HCT116 (cell line): ENCODE measurements at regions not wholly inside any gene's neighbourhood (a gene's known extent, or its start where the extent isn't known, plus 50 kb on each side); places are given as distances from the start of the nearest gene placed in this dataset.

Experiments
- ATAC-seq: fragments of 200-7000 bp; cut with Tn5 transposase; 2 replicates; pipeline ENCODE4 v1.9.1; 2020; ENCODE audit warnings: mild to moderate bottlenecking, moderate library complexity
- BruUV-seq: library from RNA; stranded (reverse); fragments of 400-500 nt; replicated peaks from 2 replicates; lab custom pipeline; 2021; lab: Mats Ljungman, UMichigan
- CTCF ChIA-PET: fragments of 300-600 bp; sonication (Branson Sonifier 250); formaldehyde crosslinking; loops from one replicate; lab custom pipeline; 2021; ENCODE audit warnings: antibody characterized with exemption; lab: Charles Lee
- POLR2A ChIA-PET: fragments of 300-600, 350-600 bp; sonication (Branson Sonifier 250); formaldehyde crosslinking; loops from one replicate; lab custom pipeline; 2021; ENCODE audit warnings: antibody characterized with exemption; lab: Charles Lee
- RAD21 ChIA-PET, 2 experiments: fragments of 300-600 bp; sonication (Branson Sonifier 250); formaldehyde crosslinking; loops; one replicate each; lab custom pipeline; 2023; ENCODE audit warnings: low total read pairs in 2 of 2; ENCODE audit not compliant: uncharacterized antibody in 2 of 2, unreplicated experiment in 2 of 2, low non-redundant PET in 1 of 2; lab: Charles Lee
- DNase-seq: peaks from one replicate; pipeline ENCODE4 v3.0.0-alpha.2; 2010; ENCODE audit warnings: low read depth, low spot score
- H2AFZ ChIP-seq: fragments of 200-600 bp; shearing (Covaris generic), sonication (generic); 2 replicates; pipeline ENCODE4 v1.6.1; 2017; ENCODE audit warnings: low read depth, mixed run types, mixed read lengths, antibody characterized with exemption, low read length; ENCODE audit not compliant: poor library complexity, severe bottlenecking
- H3K27ac ChIP-seq: 2 replicates; pipeline ENCODE4 v1.5.1; 2012; ENCODE audit warnings: low read depth, low read length
- H3K27me3 ChIP-seq: fragments of 200-600 bp; sonication (generic); 2 replicates; pipeline ENCODE4 v1.6.1; 2016; ENCODE audit warnings: mixed run types, low read length, mixed read lengths; ENCODE audit not compliant: insufficient read depth
- H3K36me3 ChIP-seq, 2 experiments: fragments of 200-500 bp in 1 of 2; fragments of 200-600 bp in 1 of 2; sonication (Bioruptor generic) in 1 of 2; sonication (generic) in 1 of 2; 2 replicates each; pipeline versions ENCODE4 v1.5.1 to v1.6.1; 2014 to 2016; ENCODE audit warnings: low read length in 2 of 2, inconsistent platforms in 1 of 2, mixed read lengths in 1 of 2, mixed run types in 1 of 2; ENCODE audit not compliant: insufficient read depth in 2 of 2, control insufficient read depth in 1 of 2
- H3K4me1 ChIP-seq, 2 experiments: fragments of 200-600 bp in 1 of 2; sonication (generic) in 1 of 2; 2 replicates each; pipeline versions ENCODE4 v1.5.1 to v1.6.1; 2012 to 2017; ENCODE audit warnings: low read length in 2 of 2, inconsistent platforms in 1 of 2, mild to moderate bottlenecking in 1 of 2, mixed read lengths in 1 of 2, mixed run types in 1 of 2, moderate library complexity in 1 of 2; ENCODE audit not compliant: insufficient read depth in 2 of 2, control insufficient read depth in 1 of 2
- H3K4me2 ChIP-seq: fragments of 200-600 bp; sonication (generic); 2 replicates; pipeline ENCODE4 v1.6.1; 2017; ENCODE audit warnings: mixed run types, low read length, mixed read lengths
- H3K4me3 ChIP-seq, 2 experiments: fragments of 200-600 bp in 1 of 2; sonication (generic) in 1 of 2; replicated peaks in 1 of 2; 2 replicates each; pipeline ENCODE4 v1.5.1; 2011 to 2016; ENCODE audit warnings: low read length in 2 of 2, control low read depth in 1 of 2, low read depth in 1 of 2, mild to moderate bottlenecking in 1 of 2, mixed read lengths in 1 of 2, mixed run types in 1 of 2
- H3K79me2 ChIP-seq: fragments of 200-600 bp; sonication (generic); 2 replicates; pipeline ENCODE4 v1.6.1; 2017; ENCODE audit warnings: mild to moderate bottlenecking, mixed run types, low read length, moderate library complexity, mixed read lengths; ENCODE audit not compliant: insufficient read depth
- H3K9ac ChIP-seq: fragments of 200-600 bp; sonication (generic); 2 replicates; pipeline ENCODE4 v1.6.1; 2016; ENCODE audit warnings: low read length, mixed read lengths
- H3K9me2 ChIP-seq: fragments of 200-600 bp; sonication (generic), shearing (Covaris generic); 2 replicates; pipeline ENCODE4 v1.6.1; 2017; ENCODE audit warnings: mixed run types, mild to moderate bottlenecking, moderate library complexity; ENCODE audit not compliant: insufficient read depth
- H3K9me3 ChIP-seq, 2 experiments: fragments of 200-500 bp in 1 of 2; fragments of 200-600 bp in 1 of 2; sonication (Bioruptor generic) in 1 of 2; sonication (generic) in 1 of 2; 2 replicates each; pipeline ENCODE4 v1.6.1; 2014 to 2017; ENCODE audit warnings: low read length in 2 of 2, mixed read lengths in 2 of 2, inconsistent platforms in 1 of 2, low read depth in 1 of 2, mild to moderate bottlenecking in 1 of 2, mixed run types in 1 of 2, moderate library complexity in 1 of 2; ENCODE audit not compliant: control insufficient read depth in 1 of 2, insufficient read depth in 1 of 2
- H4K20me1 ChIP-seq: fragments of 200-600 bp; sonication (generic), shearing (Covaris generic); 2 replicates; pipeline ENCODE4 v1.6.1; 2017; ENCODE audit warnings: mixed run types, mild to moderate bottlenecking, moderate library complexity; ENCODE audit not compliant: insufficient read depth
- ATF3 ChIP-seq: IDR thresholded peaks from 2 replicates; pipeline ENCODE4 v1.6.1; 2012
- CBX3 ChIP-seq: IDR thresholded peaks from 2 replicates; pipeline ENCODE4 v1.6.1; 2012; ENCODE audit warnings: low read depth
- CEBPB ChIP-seq: IDR thresholded peaks from 2 replicates; pipeline ENCODE4 v1.6.1; 2012; ENCODE audit warnings: low read depth
- CTCF ChIP-seq, 3 experiments: fragments of 200-600 bp in 1 of 3; sonication (generic) in 1 of 3; IDR thresholded peaks in 2 of 3; conservative IDR thresholded peaks in 1 of 3; 2 replicates each; pipeline ENCODE4 v1.5.1; 2012 to 2017; ENCODE audit warnings: low read depth in 2 of 3, low read length in 2 of 3, antibody characterized with exemption in 1 of 3, borderline replicate concordance in 1 of 3, control low read depth in 1 of 3, mild to moderate bottlenecking in 1 of 3, mixed read lengths in 1 of 3, mixed run types in 1 of 3, moderate library complexity in 1 of 3; ENCODE audit not compliant: insufficient read depth in 1 of 3
- EGR1 ChIP-seq: IDR thresholded peaks from 2 replicates; pipeline ENCODE4 v1.6.1; 2012; ENCODE audit warnings: low read depth
- ELF1 ChIP-seq: IDR thresholded peaks from 2 replicates; pipeline ENCODE4 v1.6.1; 2012; ENCODE audit warnings: low read depth, borderline replicate concordance
- EZH2 ChIP-seq: fragments of 200-600 bp; sonication (generic); IDR thresholded peaks from 2 replicates; pipeline ENCODE4 v1.6.1; 2017; ENCODE audit warnings: antibody characterized with exemption, mixed run types
- EZH2phosphoT487 ChIP-seq: fragments of 200-600 bp; IDR thresholded peaks from 2 replicates; pipeline ENCODE4 v1.6.1; 2018; ENCODE audit warnings: antibody characterized with exemption, borderline replicate concordance
- FOSL1 ChIP-seq: IDR thresholded peaks from 2 replicates; pipeline ENCODE4 v1.6.1; 2012; ENCODE audit warnings: low read depth
- JUND ChIP-seq: IDR thresholded peaks from 2 replicates; pipeline ENCODE4 v1.6.1; 2012
- MAX ChIP-seq: IDR thresholded peaks from 2 replicates; pipeline ENCODE4 v1.6.1; 2012
- POLR2AphosphoS5 ChIP-seq: IDR thresholded peaks from 2 replicates; pipeline ENCODE4 v1.6.1; 2011; ENCODE audit warnings: mild to moderate bottlenecking, low read depth, low read length, moderate library complexity
- RAD21 ChIP-seq: IDR thresholded peaks from 2 replicates; pipeline ENCODE4 v1.6.1; 2012; ENCODE audit warnings: low read depth, mild to moderate bottlenecking
- REST ChIP-seq: IDR thresholded peaks from 2 replicates; pipeline ENCODE4 v1.6.1; 2012; ENCODE audit warnings: low read depth
- SIN3A ChIP-seq: IDR thresholded peaks from 2 replicates; pipeline ENCODE4 v1.6.1; 2012; ENCODE audit warnings: low read depth
- SP1 ChIP-seq: IDR thresholded peaks from 2 replicates; pipeline ENCODE4 v1.6.1; 2012; ENCODE audit warnings: low read depth
- SRF ChIP-seq: IDR thresholded peaks from 2 replicates; pipeline ENCODE4 v1.6.1; 2012; ENCODE audit warnings: low read depth
- YY1 ChIP-seq: IDR thresholded peaks from 2 replicates; pipeline ENCODE4 v1.6.1; 2011; ENCODE audit warnings: low read length, low read depth, moderate library complexity, mild to moderate bottlenecking; ENCODE audit not compliant: insufficient replicate concordance; ENCODE audit errors: extremely low read depth
- ZFX ChIP-seq: fragments of 450-650 bp; IDR thresholded peaks from 2 replicates; pipeline ENCODE4 v1.6.1; 2017
- ZNF274 ChIP-seq: fragments of 200-500 bp; sonication (Bioruptor generic); IDR thresholded peaks from 2 replicates; pipeline ENCODE4 v1.6.1; 2014; ENCODE audit warnings: mild to moderate bottlenecking, low read depth, low read length, inconsistent platforms
- intact Hi-C: fragments of 100-400 bp; cut with micrococcal nuclease; formaldehyde crosslinking; loops from 2 replicates; pipeline ENCODE4 v1.10.0; 2022

- TF ChIP-seq ATF3 (no peak), EGR1 (no peak), JUND (no peak), CEBPB (no peak), SIN3A (no peak), EZH2 (no peak), REST (no peak), SP1 (no peak), CBX3 (no peak), ZFX (no peak), ELF1 (no peak), RAD21 (no peak), EZH2phosphoT487 (no peak), SRF (no peak), MAX (no peak), POLR2AphosphoS5 (no peak), FOSL1 (no peak), CTCF (IDR thresholded peaks at IDR 0.05 in 2 of 3, conservative IDR thresholded peaks at IDR 0.05 in 1 of 3; ENCODE audit: borderline replicate concordance in 1 of 3, insufficient read depth in 1 of 3, low read depth in 2 of 3, low read length in 2 of 3) (no peak), YY1 (no peak), ZNF274 (no peak)
- RAD21 ChIA-PET, result no interaction called here
- BruUV-seq, result no TSS peak
- no peak overlapping the region for H3K9ac ChIP-seq
- CTCF ChIA-PET, result no interaction called here
- intact Hi-C loops, result no loop called here
- H3K27ac ChIP-seq, result no peak overlapping the region
- no peak overlapping the region for H3K4me2 ChIP-seq
- no peaks in the 10 kb centered on the region for H3K9me3 ChIP-seq
- H3K9me2 ChIP-seq, result no peaks in the 10 kb centered on the region
- no peaks in the 10 kb centered on the region for H3K79me2 ChIP-seq
- ATAC-seq (no peak), DNase-seq (no peak)
- no peaks in the 10 kb centered on the region for H3K4me1 ChIP-seq
- no peak overlapping the region for H3K4me3 ChIP-seq
- H3K36me3 ChIP-seq, result no peaks in the 10 kb centered on the region
- no peaks in the 10 kb centered on the region for H4K20me1 ChIP-seq
- POLR2A ChIA-PET, result no interaction called here
- H2AFZ ChIP-seq, result no peak overlapping the region
- peaks cover 29% of the 10 kb centered on the region for H3K27me3 ChIP-seq
Measured at GRCh38 chr1:213388199-213388598, 337.2 kb downstream of the RPS6KC1 start.
